H1 (cell line): ENCODE measurements at regions not wholly inside any gene's neighbourhood (a gene's known extent, or its start where the extent isn't known, plus 50 kb on each side); places are given as distances from the start of the nearest gene placed in this dataset.

ENCODE experiments used
- CTCF ChIA-PET: fragments of 300-600 bp; sonication (Branson Sonifier 250); formaldehyde crosslinking; loops from one replicate; lab custom pipeline; 2021; ENCODE audit not compliant: partially characterized antibody; lab: Charles Lee
- POLR2A ChIA-PET: fragments of 300-600 bp; sonication (Branson Sonifier 250); formaldehyde crosslinking; loops from one replicate; lab custom pipeline; 2021; ENCODE audit warnings: inconsistent platforms; ENCODE audit not compliant: partially characterized antibody; lab: Charles Lee
- DNase-seq, 2 experiments: peaks; one replicate each; pipeline versions ENCODE4 v3.0.0 to v3.0.0-alpha.2; 2010 to 2022; ENCODE audit warnings: low spot score in 2 of 2, low read depth in 1 of 2, mixed read lengths in 1 of 2
- FAIRE-seq: peaks from 2 replicates; lab custom pipeline; 2011; peaks lifted over from hg19 to GRCh38; lab: Jason Lieb, UNC
- H2AFZ ChIP-seq: 2 replicates; pipeline ENCODE4 v1.8.1; 2012; ENCODE audit warnings: low read length, inconsistent platforms
- H2AK5ac ChIP-seq: 2 replicates; pipeline ENCODE4 v1.6.1; 2013; ENCODE audit warnings: low read depth, low read length
- H2BK120ac ChIP-seq: replicated peaks from 2 replicates; pipeline ENCODE3; 2013; ENCODE audit warnings: low read depth, low read length, inconsistent platforms
- H2BK12ac ChIP-seq: 2 replicates; pipeline ENCODE4 v1.6.1; 2013; ENCODE audit warnings: low read depth, low read length
- H2BK15ac ChIP-seq: 2 replicates; pipeline ENCODE4 v1.6.1; 2013; ENCODE audit warnings: low read length
- H2BK20ac ChIP-seq: 2 replicates; pipeline ENCODE4 v1.6.1; 2013; ENCODE audit warnings: low read length
- H2BK5ac ChIP-seq: 2 replicates; pipeline ENCODE4 v1.6.1; 2013; ENCODE audit warnings: low read depth, low read length
- H3K14ac ChIP-seq: 2 replicates; pipeline ENCODE4 v1.6.1; 2013; ENCODE audit warnings: inconsistent platforms; ENCODE audit not compliant: insufficient read length
- H3K18ac ChIP-seq: 2 replicates; pipeline ENCODE4 v1.6.1; 2013; ENCODE audit warnings: low read length; ENCODE audit errors: extremely low read depth
- H3K23ac ChIP-seq: 2 replicates; pipeline ENCODE4 v1.6.1; 2013; ENCODE audit warnings: inconsistent platforms; ENCODE audit not compliant: insufficient read length
- H3K23me2 ChIP-seq: 2 replicates; pipeline ENCODE4 v1.6.1; 2013; ENCODE audit warnings: low read depth, low read length
- H3K27ac ChIP-seq: 2 replicates; pipeline ENCODE4 v1.6.1; 2011; ENCODE audit warnings: low read depth, low read length, inconsistent platforms
- H3K27me3 ChIP-seq, 4 experiments: replicated peaks in 1 of 4; 1 replicate in 1 of 4; 2 replicates in 3 of 4; pipeline versions ENCODE4 v1.6.1 to v1.8.1; 2011 to 2013; ENCODE audit warnings: low read length in 3 of 4, mild to moderate bottlenecking in 3 of 4, inconsistent platforms in 2 of 4, mixed read lengths in 2 of 4, moderate library complexity in 1 of 4; ENCODE audit not compliant: control insufficient read depth in 3 of 4, insufficient read depth in 3 of 4; ENCODE audit errors: extremely low read depth in 1 of 4
- H3K36me3 ChIP-seq, 4 experiments: 2 replicates each; pipeline versions ENCODE4 v1.6.1 to v1.8.1; 2011 to 2013; ENCODE audit warnings: mild to moderate bottlenecking in 4 of 4, low read length in 3 of 4, moderate library complexity in 2 of 4, control low read depth in 1 of 4, inconsistent platforms in 1 of 4; ENCODE audit not compliant: insufficient read depth in 4 of 4, control insufficient read depth in 2 of 4
- H3K4ac ChIP-seq: replicated peaks from 2 replicates; pipeline ENCODE3; 2013; ENCODE audit warnings: low read length, low read depth, mixed read lengths, inconsistent platforms; ENCODE audit not compliant: insufficient read length
- H3K4me1 ChIP-seq, 4 experiments: replicated peaks in 1 of 4; 1 replicate in 1 of 4; 2 replicates in 3 of 4; pipeline versions ENCODE4 v1.6.1 to v1.8.1; 2011 to 2013; ENCODE audit warnings: low read length in 3 of 4, inconsistent platforms in 2 of 4, mixed read lengths in 1 of 4; ENCODE audit not compliant: insufficient read depth in 4 of 4, control insufficient read depth in 3 of 4
- H3K4me2 ChIP-seq, 2 experiments: 2 replicates each; pipeline versions ENCODE4 v1.6.1 to v1.8.1; 2011 to 2013; ENCODE audit warnings: low read depth in 2 of 2, low read length in 2 of 2, control low read depth in 1 of 2, inconsistent platforms in 1 of 2, mild to moderate bottlenecking in 1 of 2; ENCODE audit not compliant: insufficient read depth in 1 of 2
- H3K4me3 ChIP-seq, 4 experiments: fragments of 200-600, 300-600 bp in 1 of 4; sonication (generic), shearing (Covaris generic), sonication (Bioruptor Twin) in 1 of 4; 2 replicates each; pipeline versions ENCODE4 v1.5.1 to v1.8.1; 2011 to 2016; ENCODE audit warnings: low read length in 4 of 4, low read depth in 3 of 4, control low read depth in 2 of 4, inconsistent platforms in 2 of 4, mild to moderate bottlenecking in 2 of 4, mixed read lengths in 1 of 4, moderate library complexity in 1 of 4; ENCODE audit not compliant: insufficient read depth in 2 of 4; ENCODE audit errors: extremely low read depth in 1 of 4
- H3K56ac ChIP-seq: replicated peaks from 2 replicates; pipeline ENCODE3; 2013; ENCODE audit warnings: low read depth, mild to moderate bottlenecking, mixed read lengths, low read length, inconsistent platforms; ENCODE audit not compliant: insufficient read length
- H3K79me1 ChIP-seq: 2 replicates; pipeline ENCODE4 v1.6.1; 2013; ENCODE audit warnings: low read depth, low read length, control low read depth
- H3K79me2 ChIP-seq, 2 experiments: 2 replicates each; pipeline versions ENCODE4 v1.6.1 to v1.8.1; 2012 to 2013; ENCODE audit warnings: low read length in 2 of 2, mild to moderate bottlenecking in 2 of 2, inconsistent platforms in 1 of 2; ENCODE audit not compliant: insufficient read depth in 2 of 2, control insufficient read depth in 1 of 2
- H3K9ac ChIP-seq, 4 experiments: replicated peaks in 1 of 4; 1 replicate in 1 of 4; 2 replicates in 3 of 4; pipeline versions ENCODE4 v1.6.1 to v1.8.1; 2011 to 2013; ENCODE audit warnings: low read depth in 3 of 4, low read length in 3 of 4, control low read depth in 2 of 4, mild to moderate bottlenecking in 2 of 4, moderate library complexity in 2 of 4, inconsistent platforms in 1 of 4; ENCODE audit errors: extremely low read depth in 1 of 4
- H3K9me3 ChIP-seq, 2 experiments: 2 replicates each; pipeline versions ENCODE4 v1.6.1 to v1.8.1; 2012 to 2013; ENCODE audit warnings: mild to moderate bottlenecking in 2 of 2, moderate library complexity in 2 of 2, control low read depth in 1 of 2, inconsistent platforms in 1 of 2, low read depth in 1 of 2, low read length in 1 of 2, mixed read lengths in 1 of 2; ENCODE audit not compliant: insufficient read depth in 2 of 2
- H4K20me1 ChIP-seq, 2 experiments: replicated peaks in 1 of 2; 2 replicates each; pipeline versions ENCODE3 to v1.8.1; 2011 to 2013; ENCODE audit warnings: inconsistent platforms in 2 of 2, low read length in 2 of 2, mild to moderate bottlenecking in 1 of 2; ENCODE audit not compliant: insufficient read depth in 2 of 2, control insufficient read depth in 1 of 2
- H4K5ac ChIP-seq: 2 replicates; pipeline ENCODE4 v1.6.1; 2013; ENCODE audit warnings: low read length, low read depth, mixed read lengths, inconsistent platforms; ENCODE audit not compliant: insufficient read length
- H4K8ac ChIP-seq: 2 replicates; pipeline ENCODE4 v1.8.0; 2013; ENCODE audit warnings: mild to moderate bottlenecking, moderate library complexity, low read length, inconsistent platforms; ENCODE audit not compliant: insufficient read depth; ENCODE audit errors: extremely low read depth
- H4K91ac ChIP-seq: replicated peaks from 2 replicates; pipeline ENCODE3; 2013; ENCODE audit warnings: low read length, mixed read lengths, inconsistent platforms; ENCODE audit not compliant: insufficient read length
- GABPA ChIP-seq: IDR thresholded peaks from 2 replicates; pipeline ENCODE4 v1.6.1; 2011; ENCODE audit warnings: mild to moderate bottlenecking, low read length, moderate library complexity, borderline replicate concordance; ENCODE audit not compliant: insufficient read depth
- NANOG ChIP-seq: IDR thresholded peaks from 2 replicates; pipeline ENCODE4 v1.6.1; 2011; ENCODE audit warnings: low read length, low read depth, mild to moderate bottlenecking, inconsistent platforms; ENCODE audit not compliant: insufficient read depth, poor library complexity, severe bottlenecking
- RFX5 ChIP-seq: IDR thresholded peaks from 2 replicates; pipeline ENCODE4 v1.6.1; 2011; ENCODE audit warnings: low read depth, low read length, improper control_type of control experiment, borderline replicate concordance
- SIN3A ChIP-seq, 2 experiments: IDR thresholded peaks in 1 of 2; conservative IDR thresholded peaks in 1 of 2; 2 replicates each; pipeline ENCODE4 v1.6.1; 2011 to 2012; ENCODE audit warnings: low read length in 2 of 2, improper control_type of control experiment in 1 of 2, low read depth in 1 of 2, mild to moderate bottlenecking in 1 of 2
- WGBS, 2 experiments: shearing (Covaris generic) in 1 of 2; methylation state at CpG; one replicate each; pipeline versions ENCODE4 v1.1.6 to v1.1.7; 2013 to 2015; ENCODE audit warnings: low lambda C conversion rate in 2 of 2, mixed read lengths in 2 of 2, inconsistent platforms in 1 of 2, low coverage in 1 of 2, missing lambda C conversion rate in 1 of 2; ENCODE audit not compliant: insufficient replicate concordance in 2 of 2, insufficient coverage in 1 of 2, insufficient read length in 1 of 2; ENCODE audit errors: extremely low coverage in 1 of 2, missing lambda C conversion rate in 1 of 2; 5-methylcytosine and 5-hydroxymethylcytosine counted together
- TF ChIP-seq, protein P1 (sequence below): IDR thresholded peaks from 2 replicates; pipeline ENCODE4 v1.6.1; 2012; ENCODE audit warnings: inconsistent platforms

DNA sequence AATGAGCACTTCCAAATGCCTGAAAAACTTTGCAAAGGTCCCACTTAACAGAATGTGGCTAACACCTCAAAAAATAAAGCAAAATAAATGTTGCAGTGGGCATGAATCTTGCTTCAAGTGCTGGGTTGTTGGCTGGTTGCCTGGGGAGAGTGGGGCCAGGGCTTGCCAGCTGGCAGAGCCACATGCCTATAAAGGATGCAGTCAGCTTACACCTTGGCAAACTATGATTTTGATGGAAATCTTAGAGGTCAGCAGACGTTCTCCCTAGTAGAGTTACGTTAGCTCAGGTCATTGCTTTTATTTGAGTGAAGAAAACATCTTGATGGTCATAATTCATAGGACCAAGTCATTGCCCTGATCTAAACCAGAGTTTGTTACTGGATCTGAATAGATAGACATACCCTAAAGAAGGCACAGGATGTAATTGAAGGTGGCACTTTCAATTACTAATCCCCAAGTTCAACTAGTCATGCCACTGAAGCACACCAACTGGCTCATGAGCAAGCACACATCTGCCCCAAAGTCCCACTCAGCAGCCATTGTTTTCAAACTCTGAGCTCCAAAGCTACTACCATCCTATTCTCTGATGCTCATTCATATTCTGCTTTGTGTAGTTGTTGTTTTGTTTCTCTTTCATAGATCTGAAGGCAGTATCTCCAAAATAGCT, 51.2 kb upstream of the ZSWIM6 start:
- FAIRE-seq, result no peak
- 81% methylated on average over 2 of the region's 2 CpGs; no CpG with 5 or more reads in 1 of the 2 experiments for WGBS, 2 experiments
- Histone ChIP-seq H4K8ac (no peak overlapping the region), H4K5ac (no peak overlapping the region), H3K27me3 (no peaks in the 10 kb centered on the region), H2BK5ac (no peak overlapping the region), H3K79me1 (no peaks in the 10 kb centered on the region), H2BK15ac (no peak overlapping the region), H3K23ac (no peak overlapping the region), H3K79me2 (no peaks in the 10 kb centered on the region), H3K36me3 (no peaks in the 10 kb centered on the region), H3K9ac (no peak overlapping the region), H3K4ac (no peak overlapping the region), H2BK120ac (no peak overlapping the region), H3K4me1 (peaks cover 0 to 4% (median 0%) of the 10 kb centered on the region in 4 experiments; a peak in 3 of 7 replicates), H3K18ac (no peak overlapping the region), H4K91ac (no peak overlapping the region), H3K56ac (no peak overlapping the region), H3K9me3 (no peaks in the 10 kb centered on the region), H2BK12ac (no peak overlapping the region), H2AK5ac (no peak overlapping the region), H4K20me1 (no peaks in the 10 kb centered on the region), H3K27ac (no peak overlapping the region), H3K4me2 (no peak overlapping the region), H2BK20ac (no peak overlapping the region), H3K4me3 (no peak overlapping the region), H2AFZ (no peak overlapping the region), H3K23me2 (no peaks in the 10 kb centered on the region), H3K14ac (no peak overlapping the region)
- no peak for DNase-seq
- ChIA-PET CTCF (interaction anchor here (1.0 to 1.1 kb wide), 2 partner anchors 14 to 78 kb away, joined by 3 to 4 read pairs; no protein-coding TSS in a partner anchor), POLR2A (no interaction called here)
- TF ChIP-seq SIN3A (conservative IDR thresholded peaks at IDR 0.05 in 1 of 2, IDR thresholded peaks at IDR 0.05 in 1 of 2; ENCODE audit: low read depth in 1 of 2, low read length in 2 of 2) (no peak), RFX5 (no peak), NANOG (no peak), GABPA (no peak)
- TF ChIP-seq, protein P1, sequence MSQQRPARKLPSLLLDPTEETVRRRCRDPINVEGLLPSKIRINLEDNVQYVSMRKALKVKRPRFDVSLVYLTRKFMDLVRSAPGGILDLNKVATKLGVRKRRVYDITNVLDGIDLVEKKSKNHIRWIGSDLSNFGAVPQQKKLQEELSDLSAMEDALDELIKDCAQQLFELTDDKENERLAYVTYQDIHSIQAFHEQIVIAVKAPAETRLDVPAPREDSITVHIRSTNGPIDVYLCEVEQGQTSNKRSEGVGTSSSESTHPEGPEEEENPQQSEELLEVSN, result no peak
